ENCODE measurements at regions not wholly inside any gene's neighbourhood (a gene's known extent, or its start where the extent isn't known, plus 50 kb on each side); places are given as distances from the start of the nearest gene placed in this dataset.

DNA sequence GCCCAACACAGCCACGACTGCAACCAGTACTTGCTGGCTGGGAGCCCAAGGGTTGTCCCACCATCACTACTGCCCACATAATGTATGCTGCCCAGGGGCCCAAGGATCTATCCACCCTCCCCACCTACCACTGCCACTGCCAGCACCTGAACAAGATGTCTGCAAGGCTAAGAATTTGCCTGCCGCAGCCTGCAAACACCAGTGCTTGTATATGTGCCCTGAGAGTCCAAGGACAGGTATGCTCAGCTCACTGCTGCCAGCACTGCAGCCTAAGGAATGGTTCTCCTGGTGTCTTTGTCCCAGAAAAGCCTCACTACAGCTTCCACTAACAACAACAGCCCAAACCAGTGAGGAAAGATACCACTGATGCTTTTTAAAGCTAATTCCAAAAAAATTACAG, 1174.0 kb downstream of the SORCS1 start:
- H2AFZ ChIP-seq (ENCODE audit: low read depth, low read length): no peak overlapping the region
- TF ChIP-seq, protein P1, sequence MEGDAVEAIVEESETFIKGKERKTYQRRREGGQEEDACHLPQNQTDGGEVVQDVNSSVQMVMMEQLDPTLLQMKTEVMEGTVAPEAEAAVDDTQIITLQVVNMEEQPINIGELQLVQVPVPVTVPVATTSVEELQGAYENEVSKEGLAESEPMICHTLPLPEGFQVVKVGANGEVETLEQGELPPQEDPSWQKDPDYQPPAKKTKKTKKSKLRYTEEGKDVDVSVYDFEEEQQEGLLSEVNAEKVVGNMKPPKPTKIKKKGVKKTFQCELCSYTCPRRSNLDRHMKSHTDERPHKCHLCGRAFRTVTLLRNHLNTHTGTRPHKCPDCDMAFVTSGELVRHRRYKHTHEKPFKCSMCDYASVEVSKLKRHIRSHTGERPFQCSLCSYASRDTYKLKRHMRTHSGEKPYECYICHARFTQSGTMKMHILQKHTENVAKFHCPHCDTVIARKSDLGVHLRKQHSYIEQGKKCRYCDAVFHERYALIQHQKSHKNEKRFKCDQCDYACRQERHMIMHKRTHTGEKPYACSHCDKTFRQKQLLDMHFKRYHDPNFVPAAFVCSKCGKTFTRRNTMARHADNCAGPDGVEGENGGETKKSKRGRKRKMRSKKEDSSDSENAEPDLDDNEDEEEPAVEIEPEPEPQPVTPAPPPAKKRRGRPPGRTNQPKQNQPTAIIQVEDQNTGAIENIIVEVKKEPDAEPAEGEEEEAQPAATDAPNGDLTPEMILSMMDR (IDR thresholded peaks at IDR 0.05; ENCODE audit: low read depth, low read length): no peak
- no peak for TF ChIP-seq EZH2phosphoT487 (IDR thresholded peaks at IDR 0.05; ENCODE audit: low read depth)
- H3K9me3 ChIP-seq (ENCODE audit: insufficient read depth, low read length): no peaks in the 10 kb centered on the region
- no peak overlapping the region for H3K4me2 ChIP-seq (ENCODE audit: low read length)
- H3K4me1 ChIP-seq (ENCODE audit: low read length): no peaks in the 10 kb centered on the region
- no peak overlapping the region for H3K4me3 ChIP-seq (ENCODE audit: low read length)
- H3K27me3 ChIP-seq (ENCODE audit: low read depth, low read length): no peaks in the 10 kb centered on the region
- H3K79me2 ChIP-seq (ENCODE audit: low read length): no peaks in the 10 kb centered on the region
- H4K20me1 ChIP-seq (ENCODE audit: insufficient read depth, low read length): no peaks in the 10 kb centered on the region
- H3K9ac ChIP-seq (ENCODE audit: low read length): no peak overlapping the region
- H3K27ac ChIP-seq (ENCODE audit: low read length): no peak overlapping the region
- H3K36me3 ChIP-seq (replicated peaks; ENCODE audit: low read depth, low read length): no peaks in the 10 kb centered on the region

DNA sequence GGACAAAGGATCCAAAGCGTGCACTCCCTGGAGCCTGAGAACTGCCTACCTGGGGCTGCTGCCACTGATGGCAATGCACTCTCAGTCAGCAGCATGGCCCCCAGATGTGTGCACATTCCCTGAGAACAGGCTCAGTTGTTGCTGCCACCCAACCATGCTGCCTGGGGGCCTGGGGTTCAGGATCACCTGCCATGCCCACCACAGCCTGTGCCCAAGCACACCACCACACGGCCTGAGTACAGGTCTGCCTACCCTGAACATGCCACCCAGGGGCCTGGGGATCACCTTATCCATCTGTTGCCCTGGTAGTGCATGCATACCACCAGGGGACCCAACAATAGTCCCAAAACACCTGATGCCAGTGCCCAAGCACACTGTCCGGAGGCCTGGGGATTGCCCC, 1174.5 kb downstream of the SORCS1 start:
- Histone ChIP-seq H3K27ac (ENCODE audit: low read length) (no peak overlapping the region), H2AFZ (ENCODE audit: low read depth, low read length) (no peak overlapping the region), H3K36me3 (replicated peaks; ENCODE audit: low read depth, low read length) (no peaks in the 10 kb centered on the region), H3K27me3 (ENCODE audit: low read depth, low read length) (no peaks in the 10 kb centered on the region), H3K9ac (ENCODE audit: low read length) (no peak overlapping the region), H3K79me2 (ENCODE audit: low read length) (no peaks in the 10 kb centered on the region), H3K4me1 (ENCODE audit: low read length) (no peaks in the 10 kb centered on the region), H4K20me1 (ENCODE audit: insufficient read depth, low read length) (no peaks in the 10 kb centered on the region), H3K4me3 (ENCODE audit: low read length) (no peak overlapping the region), H3K9me3 (ENCODE audit: insufficient read depth, low read length) (no peaks in the 10 kb centered on the region), H3K4me2 (ENCODE audit: low read length) (no peak overlapping the region)
- TF ChIP-seq, protein P1 (IDR thresholded peaks at IDR 0.05; ENCODE audit: low read depth, low read length): no peak
- TF ChIP-seq EZH2phosphoT487 (IDR thresholded peaks at IDR 0.05; ENCODE audit: low read depth): no peak

- TF ChIP-seq EZH2phosphoT487 (IDR thresholded peaks at IDR 0.05; ENCODE audit: low read depth): no peak
- TF ChIP-seq, protein P1 (IDR thresholded peaks at IDR 0.05; ENCODE audit: low read depth, low read length): no peak
- Histone ChIP-seq H3K4me2 (ENCODE audit: low read length) (no peak overlapping the region), H2AFZ (ENCODE audit: low read depth, low read length) (no peak overlapping the region), H3K9me3 (ENCODE audit: insufficient read depth, low read length) (no peaks in the 10 kb centered on the region), H3K27me3 (ENCODE audit: low read depth, low read length) (no peaks in the 10 kb centered on the region), H3K9ac (ENCODE audit: low read length) (no peak overlapping the region), H4K20me1 (ENCODE audit: insufficient read depth, low read length) (no peaks in the 10 kb centered on the region), H3K27ac (ENCODE audit: low read length) (no peak overlapping the region), H3K36me3 (replicated peaks; ENCODE audit: low read depth, low read length) (no peaks in the 10 kb centered on the region), H3K79me2 (ENCODE audit: low read length) (no peaks in the 10 kb centered on the region), H3K4me1 (ENCODE audit: low read length) (no peaks in the 10 kb centered on the region), H3K4me3 (ENCODE audit: low read length) (no peak overlapping the region)
Measured at GRCh38 chr10:105988848-105989247, 1175.7 kb downstream of the SORCS1 start.

DNA sequence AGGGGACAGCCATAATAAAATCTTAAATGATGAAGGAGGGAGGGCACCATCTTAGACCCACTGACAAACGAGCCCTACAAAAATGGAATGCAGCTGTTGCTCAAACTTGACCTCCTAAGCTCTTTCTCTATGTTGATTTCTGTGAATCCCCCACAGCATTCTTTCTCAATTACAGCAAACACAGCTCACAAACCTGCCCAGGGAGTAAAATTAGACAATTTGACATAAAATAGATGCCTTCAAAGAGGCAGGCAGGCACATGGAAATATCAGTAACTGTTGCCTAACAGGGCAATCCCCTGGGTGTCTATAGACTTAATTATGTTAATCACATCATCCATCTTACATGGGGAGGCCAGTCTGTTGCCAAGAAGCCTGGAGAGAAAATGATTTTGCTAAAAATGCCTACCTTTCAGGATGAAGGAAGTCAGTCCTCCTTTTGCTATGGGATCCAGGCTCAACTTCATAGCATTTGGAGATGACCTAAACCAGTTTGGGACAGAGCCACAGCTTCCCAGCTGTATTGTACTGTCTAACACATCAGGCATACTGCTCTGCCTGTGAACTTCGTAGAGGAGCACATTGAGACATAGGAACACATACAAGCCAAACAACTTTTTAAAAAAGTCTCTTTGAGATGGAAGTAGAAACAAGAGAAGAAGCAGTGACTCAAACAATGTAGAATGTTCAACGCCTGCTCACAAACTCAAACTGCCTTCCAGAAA, 1177.4 kb downstream of the SORCS1 start:
- H3K4me1 ChIP-seq (ENCODE audit: low read length): no peaks in the 10 kb centered on the region
- H3K4me2 ChIP-seq (ENCODE audit: low read length): no peak overlapping the region
- H3K4me3 ChIP-seq (ENCODE audit: low read length): no peak overlapping the region
- no peaks in the 10 kb centered on the region for H3K9me3 ChIP-seq (ENCODE audit: insufficient read depth, low read length)
- TF ChIP-seq EZH2phosphoT487 (IDR thresholded peaks at IDR 0.05; ENCODE audit: low read depth): no peak
- H3K36me3 ChIP-seq (replicated peaks; ENCODE audit: low read depth, low read length): no peaks in the 10 kb centered on the region
- H4K20me1 ChIP-seq (ENCODE audit: insufficient read depth, low read length): no peaks in the 10 kb centered on the region
- no peaks in the 10 kb centered on the region for H3K27me3 ChIP-seq (ENCODE audit: low read depth, low read length)
- no peak overlapping the region for H3K9ac ChIP-seq (ENCODE audit: low read length)
- no peaks in the 10 kb centered on the region for H3K79me2 ChIP-seq (ENCODE audit: low read length)
- no peak overlapping the region for H2AFZ ChIP-seq (ENCODE audit: low read depth, low read length)
- no peak overlapping the region for H3K27ac ChIP-seq (ENCODE audit: low read length)

Data from OCI-LY3 (cell line).